Loucy (cell line): ENCODE measurements at regions not wholly inside any gene's neighbourhood (a gene's known extent, or its start where the extent isn't known, plus 50 kb on each side); places are given as distances from the start of the nearest gene placed in this dataset.

Experiments used
- H2AFZ ChIP-seq: fragments of 200-600 bp; sonication (generic); 2 replicates; pipeline ENCODE4 v1.6.0; 2016; ENCODE audit warnings: antibody characterized with exemption, mild to moderate bottlenecking, low read length, moderate library complexity
- H3F3A ChIP-seq: fragments of 200-600 bp; 2 replicates; pipeline ENCODE4 v1.6.0; 2016; ENCODE audit warnings: antibody characterized with exemption, low read depth, mild to moderate bottlenecking
- H3K27me3 ChIP-seq: fragments of 200-600 bp; sonication (generic); 2 replicates; pipeline ENCODE4 v1.6.1; 2014; ENCODE audit warnings: low read length, mild to moderate bottlenecking; ENCODE audit not compliant: insufficient read depth, poor library complexity, severe bottlenecking
- H3K36me3 ChIP-seq: fragments of 200-600 bp; sonication (generic); 2 replicates; pipeline ENCODE4 v1.6.1; 2016; ENCODE audit warnings: low read length; ENCODE audit not compliant: insufficient read depth
- H3K4me1 ChIP-seq: fragments of 200-600 bp; sonication (generic); 2 replicates; pipeline ENCODE4 v1.5.1; 2014; ENCODE audit warnings: low read length, mild to moderate bottlenecking; ENCODE audit not compliant: insufficient read depth, poor library complexity, severe bottlenecking
- H3K4me2 ChIP-seq: fragments of 200-600 bp; sonication (generic); 2 replicates; pipeline ENCODE4 v1.6.0; 2014; ENCODE audit warnings: antibody characterized with exemption, low read length, low read depth, mild to moderate bottlenecking; ENCODE audit not compliant: poor library complexity, severe bottlenecking
- H3K4me3 ChIP-seq: fragments of 200-600 bp; sonication (generic); 2 replicates; pipeline ENCODE4 v1.5.1; 2014; ENCODE audit warnings: low read length, mild to moderate bottlenecking, mixed read lengths; ENCODE audit not compliant: poor library complexity, severe bottlenecking
- H3K79me2 ChIP-seq: fragments of 200-600 bp; sonication (generic); 2 replicates; pipeline ENCODE4 v1.6.1; 2014; ENCODE audit warnings: low read length; ENCODE audit not compliant: insufficient read depth
- H3K9ac ChIP-seq: fragments of 200-600 bp; sonication (generic); 2 replicates; pipeline ENCODE4 v1.6.0; 2014; ENCODE audit warnings: mild to moderate bottlenecking, low read depth, low read length, moderate library complexity; ENCODE audit not compliant: poor library complexity, severe bottlenecking
- H3K9me2 ChIP-seq: fragments of 200-600 bp; sonication (generic); replicated peaks from 2 replicates; pipeline ENCODE4 v1.6.1; 2016; ENCODE audit warnings: low read depth, low read length, mixed read lengths
- H3K9me3 ChIP-seq: fragments of 200-600 bp; sonication (generic); 2 replicates; pipeline ENCODE4 v1.6.1; 2014; ENCODE audit warnings: mild to moderate bottlenecking, antibody characterized with exemption, low read length, low read depth; ENCODE audit not compliant: insufficient read depth
- H4K20me1 ChIP-seq: fragments of 200-600 bp; sonication (generic); 2 replicates; pipeline ENCODE4 v1.6.0; 2014; ENCODE audit warnings: antibody characterized with exemption, low read length, mild to moderate bottlenecking; ENCODE audit not compliant: insufficient read depth, poor library complexity, severe bottlenecking
- EZH2phosphoT487 ChIP-seq: fragments of 200-600 bp; IDR thresholded peaks from 2 replicates; pipeline ENCODE4 v1.6.1; 2018; ENCODE audit warnings: antibody characterized with exemption, mild to moderate bottlenecking, moderate library complexity, borderline replicate concordance
- TF ChIP-seq, protein P1 (sequence below): fragments of 200-600 bp; sonication (generic); conservative IDR thresholded peaks from 2 replicates; pipeline ENCODE4 v1.5.1; 2014; ENCODE audit warnings: mild to moderate bottlenecking, antibody characterized with exemption, low read length

DNA sequence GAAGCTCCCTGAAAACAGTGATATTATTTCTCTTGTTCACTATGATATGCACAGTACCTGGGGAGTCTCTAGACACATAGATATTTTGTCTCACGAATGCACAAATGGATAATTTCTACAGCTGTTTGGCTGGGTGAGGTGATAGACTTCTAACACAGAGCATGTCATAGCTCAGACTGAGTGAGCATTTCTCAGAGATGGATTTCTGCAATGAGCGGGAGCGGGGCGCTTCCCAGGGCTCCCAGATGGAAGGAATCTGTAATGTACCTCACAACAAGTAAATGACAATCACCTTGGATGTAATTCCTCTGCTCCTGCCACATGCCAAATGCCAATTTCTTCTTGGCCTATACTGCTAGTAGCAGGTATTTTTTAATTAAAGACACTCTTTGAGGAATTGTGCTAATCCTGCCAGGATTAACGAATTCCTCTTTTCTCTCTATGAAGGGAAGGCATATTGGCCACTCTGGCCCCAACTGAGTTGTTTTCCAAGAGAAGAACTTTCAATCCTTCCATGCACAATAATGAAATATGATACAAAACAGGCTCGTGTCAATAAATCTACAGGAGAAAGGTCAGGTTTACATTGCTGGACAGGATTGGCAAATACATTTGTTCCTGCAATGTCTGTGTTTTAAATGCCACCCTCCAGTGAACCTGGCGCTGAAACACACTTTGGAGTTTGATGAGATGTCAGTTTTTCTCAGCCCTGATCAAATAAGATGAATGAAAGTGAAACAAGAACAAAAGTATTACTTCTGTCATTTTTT is 185.3 kb downstream of the CBLN1 start:
- Histone ChIP-seq H3K36me3 (no peaks in the 10 kb centered on the region), H3K9me3 (no peaks in the 10 kb centered on the region), H4K20me1 (no peaks in the 10 kb centered on the region), H2AFZ (no peak overlapping the region), H3F3A (no peaks in the 10 kb centered on the region), H3K4me2 (no peak overlapping the region), H3K4me3 (no peak overlapping the region), H3K27me3 (no peaks in the 10 kb centered on the region), H3K9me2 (no peaks in the 10 kb centered on the region), H3K4me1 (no peaks in the 10 kb centered on the region), H3K79me2 (no peaks in the 10 kb centered on the region), H3K9ac (no peak overlapping the region)
- TF ChIP-seq, protein P1, sequence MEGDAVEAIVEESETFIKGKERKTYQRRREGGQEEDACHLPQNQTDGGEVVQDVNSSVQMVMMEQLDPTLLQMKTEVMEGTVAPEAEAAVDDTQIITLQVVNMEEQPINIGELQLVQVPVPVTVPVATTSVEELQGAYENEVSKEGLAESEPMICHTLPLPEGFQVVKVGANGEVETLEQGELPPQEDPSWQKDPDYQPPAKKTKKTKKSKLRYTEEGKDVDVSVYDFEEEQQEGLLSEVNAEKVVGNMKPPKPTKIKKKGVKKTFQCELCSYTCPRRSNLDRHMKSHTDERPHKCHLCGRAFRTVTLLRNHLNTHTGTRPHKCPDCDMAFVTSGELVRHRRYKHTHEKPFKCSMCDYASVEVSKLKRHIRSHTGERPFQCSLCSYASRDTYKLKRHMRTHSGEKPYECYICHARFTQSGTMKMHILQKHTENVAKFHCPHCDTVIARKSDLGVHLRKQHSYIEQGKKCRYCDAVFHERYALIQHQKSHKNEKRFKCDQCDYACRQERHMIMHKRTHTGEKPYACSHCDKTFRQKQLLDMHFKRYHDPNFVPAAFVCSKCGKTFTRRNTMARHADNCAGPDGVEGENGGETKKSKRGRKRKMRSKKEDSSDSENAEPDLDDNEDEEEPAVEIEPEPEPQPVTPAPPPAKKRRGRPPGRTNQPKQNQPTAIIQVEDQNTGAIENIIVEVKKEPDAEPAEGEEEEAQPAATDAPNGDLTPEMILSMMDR, result no peak
- no peak for TF ChIP-seq EZH2phosphoT487

DNA sequence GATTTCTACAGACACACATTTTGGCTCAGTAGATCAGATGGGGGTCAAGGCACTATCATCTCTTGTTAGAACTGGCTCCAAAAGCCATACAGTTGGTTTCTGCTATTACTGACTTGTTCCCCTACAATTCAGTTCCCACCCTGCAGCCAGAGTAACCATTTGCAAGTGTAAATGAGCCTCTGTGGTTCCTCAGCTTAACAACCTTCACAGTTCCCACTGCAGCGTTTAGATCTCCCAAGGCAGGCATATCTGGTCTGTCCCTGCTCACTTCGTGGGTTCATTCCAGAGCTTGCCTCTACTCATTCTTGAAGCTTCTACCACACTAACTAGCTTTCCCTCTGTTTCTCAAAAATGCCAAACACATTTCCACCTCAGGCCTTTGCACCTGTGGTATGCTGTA is 186.1 kb downstream of the CBLN1 start:
- no peak overlapping the region for H2AFZ ChIP-seq
- H3K36me3 ChIP-seq, result no peaks in the 10 kb centered on the region
- H3K27me3 ChIP-seq, result no peaks in the 10 kb centered on the region
- no peaks in the 10 kb centered on the region for H3K9me3 ChIP-seq
- no peaks in the 10 kb centered on the region for H4K20me1 ChIP-seq
- H3K4me2 ChIP-seq, result no peak overlapping the region
- H3K4me1 ChIP-seq, result no peaks in the 10 kb centered on the region
- TF ChIP-seq, protein P1, result no peak
- TF ChIP-seq EZH2phosphoT487, result no peak
- H3K79me2 ChIP-seq, result no peaks in the 10 kb centered on the region
- no peak overlapping the region for H3K9ac ChIP-seq
- H3F3A ChIP-seq, result no peaks in the 10 kb centered on the region
- H3K4me3 ChIP-seq, result no peak overlapping the region
- no peaks in the 10 kb centered on the region for H3K9me2 ChIP-seq

DNA sequence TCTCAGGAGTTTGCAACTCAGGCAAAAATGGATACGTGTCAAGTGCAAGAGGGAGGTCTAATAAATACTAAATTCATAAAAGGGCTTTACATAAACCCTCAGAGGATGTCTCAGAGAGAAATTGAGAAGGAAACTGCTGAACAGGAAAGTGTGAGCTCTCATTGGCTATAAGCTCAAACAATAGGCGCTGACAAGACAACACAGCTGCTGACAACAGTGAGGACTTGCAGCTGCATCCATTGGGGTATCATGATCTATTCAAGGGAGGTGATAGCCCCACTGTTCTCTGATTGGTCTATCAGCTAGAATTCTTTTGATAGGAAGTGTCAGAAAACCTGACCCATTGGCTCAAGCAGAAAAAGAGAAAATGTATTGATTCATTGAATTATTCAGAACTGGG is 187.2 kb downstream of the CBLN1 start:
- no peak overlapping the region for H3K4me3 ChIP-seq
- H3K9me2 ChIP-seq, result no peaks in the 10 kb centered on the region
- H3F3A ChIP-seq, result no peaks in the 10 kb centered on the region
- no peaks in the 10 kb centered on the region for H3K36me3 ChIP-seq
- H3K79me2 ChIP-seq, result no peaks in the 10 kb centered on the region
- no peaks in the 10 kb centered on the region for H3K4me1 ChIP-seq
- no peaks in the 10 kb centered on the region for H4K20me1 ChIP-seq
- no peaks in the 10 kb centered on the region for H3K9me3 ChIP-seq
- no peak overlapping the region for H3K9ac ChIP-seq
- H3K4me2 ChIP-seq, result no peak overlapping the region
- no peak overlapping the region for H2AFZ ChIP-seq
- TF ChIP-seq, protein P1, result no peak
- TF ChIP-seq EZH2phosphoT487, result no peak
- H3K27me3 ChIP-seq, result no peaks in the 10 kb centered on the region
